Liver (tissue), 8 donors: ENCODE measurements at regions not wholly inside any gene's neighbourhood (a gene's known extent, or its start where the extent isn't known, plus 50 kb on each side); places are given as distances from the start of the nearest gene placed in this dataset.
A peak's percentile ranks its signal among the peaks of the same experiment; 100 is the strongest.

Experiments
- DNase-seq: peaks from one replicate; pipeline ENCODE4 v3.0.0-alpha.2; 2017; ENCODE audit warnings: low spot score
- H3K27ac ChIP-seq, 2 donors: one replicate each; pipeline ENCODE4 v1.7.0; 2013; ENCODE audit warnings: inconsistent platforms in 2 of 2, low read length in 2 of 2, control low read depth in 1 of 2, low read depth in 1 of 2, mild to moderate bottlenecking in 1 of 2
- H3K27me3 ChIP-seq, 4 donors: one replicate each; pipeline versions ENCODE4 v1.6.1 to v1.7.0; 2013; ENCODE audit warnings: low read length in 3 of 4, inconsistent platforms in 1 of 4, mild to moderate bottlenecking in 1 of 4, moderate library complexity in 1 of 4; ENCODE audit not compliant: control insufficient read depth in 4 of 4, insufficient read depth in 4 of 4
- H3K36me3 ChIP-seq, 4 donors: one replicate each; pipeline versions ENCODE4 v1.6.1 to v1.7.0; 2013; ENCODE audit warnings: low read length in 3 of 4, mild to moderate bottlenecking in 3 of 4, low read depth in 1 of 4, moderate library complexity in 1 of 4; ENCODE audit not compliant: control insufficient read depth in 4 of 4, insufficient read depth in 3 of 4
- H3K4me1 ChIP-seq, 4 donors: one replicate each; pipeline versions ENCODE4 v1.6.1 to v1.7.0; 2013; ENCODE audit warnings: low read length in 3 of 4, mild to moderate bottlenecking in 3 of 4, moderate library complexity in 1 of 4; ENCODE audit not compliant: control insufficient read depth in 4 of 4, insufficient read depth in 4 of 4
- H3K4me3 ChIP-seq, 3 donors: one replicate each; pipeline versions ENCODE4 v1.6.1 to v1.7.0; 2013; ENCODE audit warnings: low read length in 3 of 3, control low read depth in 1 of 3, low read depth in 1 of 3, mild to moderate bottlenecking in 1 of 3
- H3K9ac ChIP-seq, 2 donors: one replicate each; pipeline ENCODE4 v1.7.0; 2013; ENCODE audit warnings: low read length in 2 of 2, mild to moderate bottlenecking in 2 of 2, moderate library complexity in 2 of 2, control low read depth in 1 of 2, low read depth in 1 of 2
- H3K9me3 ChIP-seq, 4 donors: one replicate each; pipeline versions ENCODE4 v1.6.1 to v1.7.0; 2013; ENCODE audit warnings: low read length in 3 of 4; ENCODE audit not compliant: control insufficient read depth in 4 of 4
- EGR1 ChIP-seq, 2 donors: IDR thresholded peaks; 2 replicates each; pipeline ENCODE4 v1.6.1; 2016 to 2018; ENCODE audit warnings: antibody characterized with exemption in 2 of 2, low read depth in 2 of 2
- FOXA1 ChIP-seq: IDR thresholded peaks from 2 replicates; pipeline ENCODE4 v1.6.1; 2016; ENCODE audit warnings: antibody characterized with exemption
- FOXA2 ChIP-seq: IDR thresholded peaks from 2 replicates; pipeline ENCODE4 v1.6.1; 2016; ENCODE audit warnings: antibody characterized with exemption
- GABPA ChIP-seq, 2 donors: IDR thresholded peaks in 1 of 2; conservative IDR thresholded peaks in 1 of 2; 2 replicates each; pipeline ENCODE4 v1.6.1; 2016; ENCODE audit warnings: antibody characterized with exemption in 2 of 2, mild to moderate bottlenecking in 1 of 2, moderate library complexity in 1 of 2
- HNF4A ChIP-seq, 2 donors: conservative IDR thresholded peaks; 2 replicates each; pipeline ENCODE4 v1.6.1; 2016; ENCODE audit warnings: antibody characterized with exemption in 2 of 2, mild to moderate bottlenecking in 2 of 2
- JUND ChIP-seq, 2 donors: IDR thresholded peaks; 2 replicates each; pipeline ENCODE4 v1.6.1; 2016; ENCODE audit warnings: antibody characterized with exemption in 2 of 2
- NR2F2 ChIP-seq: IDR thresholded peaks from 2 replicates; pipeline ENCODE4 v1.6.1; 2016; ENCODE audit warnings: antibody characterized with exemption
- RAD21 ChIP-seq, 2 donors: IDR thresholded peaks; 2 replicates each; pipeline ENCODE4 v1.6.1; 2016; ENCODE audit warnings: antibody characterized with exemption in 2 of 2, mild to moderate bottlenecking in 2 of 2
- RXRA ChIP-seq, 2 donors: IDR thresholded peaks; 2 replicates each; pipeline ENCODE4 v1.6.1; 2017 to 2018; ENCODE audit warnings: antibody characterized with exemption in 2 of 2, mild to moderate bottlenecking in 1 of 2
- SP1 ChIP-seq: IDR thresholded peaks from 2 replicates; pipeline ENCODE4 v1.6.1; 2018; ENCODE audit warnings: antibody characterized with exemption, mild to moderate bottlenecking
- TAF1 ChIP-seq: conservative IDR thresholded peaks from 2 replicates; pipeline ENCODE4 v1.6.1; 2016; ENCODE audit warnings: antibody characterized with exemption, mild to moderate bottlenecking
- YY1 ChIP-seq: IDR thresholded peaks from 2 replicates; pipeline ENCODE4 v1.6.1; 2016; ENCODE audit warnings: antibody characterized with exemption, mild to moderate bottlenecking
- WGBS: extraction: QIAGEN DNeasy Blood & Tissue Kit; methylation state at CpG from one replicate; pipeline ENCODE4 v1.1.7; 2013; 5-methylcytosine and 5-hydroxymethylcytosine counted together
- TF ChIP-seq, protein P1 (sequence below): fragments of 150-350 bp; IDR thresholded peaks from 2 replicates; pipeline ENCODE4 v1.5.1; 2017; ENCODE audit warnings: improper control_type of control experiment, low read depth, low read length; ENCODE audit not compliant: missing input control
- TF ChIP-seq, protein P2 (sequence below): IDR thresholded peaks from 2 replicates; pipeline ENCODE4 v1.6.1; 2016; ENCODE audit warnings: antibody characterized with exemption
- TF ChIP-seq, protein P3 (sequence below): IDR thresholded peaks from 2 replicates; pipeline ENCODE4 v1.6.1; 2016; ENCODE audit warnings: antibody characterized with exemption, mild to moderate bottlenecking
- TF ChIP-seq, protein P4 (sequence below): IDR thresholded peaks from 2 replicates; pipeline ENCODE4 v1.6.1; 2016; ENCODE audit warnings: antibody characterized with exemption
- donor health status: healthy.
- donor health status: healthy.
- donor health status: healthy.
- donor health status: healthy.
- donor health status: healthy.

DNA sequence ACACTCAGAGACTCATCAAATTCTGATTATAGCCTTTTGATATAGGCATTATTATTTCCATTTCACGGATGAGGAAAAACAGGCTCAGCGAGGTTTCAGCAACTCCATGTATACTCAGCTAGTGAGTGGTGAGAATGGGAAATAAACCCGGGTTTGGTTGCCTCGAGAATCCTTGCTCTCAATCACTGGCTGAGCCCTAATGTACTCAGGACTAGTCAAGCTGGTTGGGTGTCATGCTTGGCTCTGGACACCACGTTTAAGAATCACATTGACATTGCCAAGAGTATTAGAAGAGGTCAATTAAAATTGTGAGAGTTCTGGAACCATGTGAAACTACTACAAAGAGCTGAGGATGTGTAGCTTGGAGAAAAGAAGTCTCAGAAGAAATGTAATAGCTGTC, 444.5 kb downstream of the MFSD1 start (continued):
- TF ChIP-seq, protein P1, sequence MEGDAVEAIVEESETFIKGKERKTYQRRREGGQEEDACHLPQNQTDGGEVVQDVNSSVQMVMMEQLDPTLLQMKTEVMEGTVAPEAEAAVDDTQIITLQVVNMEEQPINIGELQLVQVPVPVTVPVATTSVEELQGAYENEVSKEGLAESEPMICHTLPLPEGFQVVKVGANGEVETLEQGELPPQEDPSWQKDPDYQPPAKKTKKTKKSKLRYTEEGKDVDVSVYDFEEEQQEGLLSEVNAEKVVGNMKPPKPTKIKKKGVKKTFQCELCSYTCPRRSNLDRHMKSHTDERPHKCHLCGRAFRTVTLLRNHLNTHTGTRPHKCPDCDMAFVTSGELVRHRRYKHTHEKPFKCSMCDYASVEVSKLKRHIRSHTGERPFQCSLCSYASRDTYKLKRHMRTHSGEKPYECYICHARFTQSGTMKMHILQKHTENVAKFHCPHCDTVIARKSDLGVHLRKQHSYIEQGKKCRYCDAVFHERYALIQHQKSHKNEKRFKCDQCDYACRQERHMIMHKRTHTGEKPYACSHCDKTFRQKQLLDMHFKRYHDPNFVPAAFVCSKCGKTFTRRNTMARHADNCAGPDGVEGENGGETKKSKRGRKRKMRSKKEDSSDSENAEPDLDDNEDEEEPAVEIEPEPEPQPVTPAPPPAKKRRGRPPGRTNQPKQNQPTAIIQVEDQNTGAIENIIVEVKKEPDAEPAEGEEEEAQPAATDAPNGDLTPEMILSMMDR, result no peak
- TF ChIP-seq GABPA (IDR thresholded peaks at IDR 0.05 in 1 of 2, conservative IDR thresholded peaks at IDR 0.05 in 1 of 2), result no peak
- no peak for TF ChIP-seq FOXA1

DNA sequence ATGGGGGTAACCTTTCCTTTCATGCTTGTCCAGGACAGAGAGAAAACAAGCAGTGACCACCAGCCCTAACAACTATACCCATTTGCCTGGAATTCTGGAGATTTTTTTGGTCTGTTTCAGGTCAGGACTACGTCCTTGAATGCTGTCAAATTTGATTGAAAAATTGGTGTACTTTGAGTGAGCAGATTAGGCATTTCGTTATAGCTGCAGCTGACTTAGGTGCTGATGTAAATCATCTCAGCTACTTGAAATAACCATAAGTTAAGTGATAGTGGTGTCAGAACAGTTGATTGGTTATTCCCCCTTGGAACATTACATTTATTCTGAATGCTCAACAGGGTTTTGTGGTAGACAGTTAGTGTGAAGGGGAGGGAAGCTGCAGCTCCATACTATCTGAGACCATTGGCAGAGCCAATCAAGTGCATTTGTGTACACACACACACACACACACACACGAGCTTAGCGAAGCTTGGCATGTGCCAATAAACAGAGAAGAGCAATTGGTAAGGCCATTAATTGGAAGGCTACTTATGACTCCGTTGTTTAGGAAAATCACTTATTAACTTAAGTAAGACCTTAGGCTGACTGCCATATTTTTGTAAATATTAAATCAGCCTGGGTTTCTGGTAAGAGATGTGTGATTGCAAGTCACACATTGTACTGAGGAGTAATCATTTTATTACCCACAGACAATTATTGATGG, 447.8 kb downstream of the MFSD1 start:
- peak in 1 of 2 donors; percentile 36 for TF ChIP-seq RXRA (IDR thresholded peaks at IDR 0.05)
- TF ChIP-seq, protein P2, sequence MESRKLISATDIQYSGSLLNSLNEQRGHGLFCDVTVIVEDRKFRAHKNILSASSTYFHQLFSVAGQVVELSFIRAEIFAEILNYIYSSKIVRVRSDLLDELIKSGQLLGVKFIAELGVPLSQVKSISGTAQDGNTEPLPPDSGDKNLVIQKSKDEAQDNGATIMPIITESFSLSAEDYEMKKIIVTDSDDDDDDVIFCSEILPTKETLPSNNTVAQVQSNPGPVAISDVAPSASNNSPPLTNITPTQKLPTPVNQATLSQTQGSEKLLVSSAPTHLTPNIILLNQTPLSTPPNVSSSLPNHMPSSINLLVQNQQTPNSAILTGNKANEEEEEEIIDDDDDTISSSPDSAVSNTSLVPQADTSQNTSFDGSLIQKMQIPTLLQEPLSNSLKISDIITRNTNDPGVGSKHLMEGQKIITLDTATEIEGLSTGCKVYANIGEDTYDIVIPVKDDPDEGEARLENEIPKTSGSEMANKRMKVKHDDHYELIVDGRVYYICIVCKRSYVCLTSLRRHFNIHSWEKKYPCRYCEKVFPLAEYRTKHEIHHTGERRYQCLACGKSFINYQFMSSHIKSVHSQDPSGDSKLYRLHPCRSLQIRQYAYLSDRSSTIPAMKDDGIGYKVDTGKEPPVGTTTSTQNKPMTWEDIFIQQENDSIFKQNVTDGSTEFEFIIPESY, result no peak
- TF ChIP-seq, protein P3, sequence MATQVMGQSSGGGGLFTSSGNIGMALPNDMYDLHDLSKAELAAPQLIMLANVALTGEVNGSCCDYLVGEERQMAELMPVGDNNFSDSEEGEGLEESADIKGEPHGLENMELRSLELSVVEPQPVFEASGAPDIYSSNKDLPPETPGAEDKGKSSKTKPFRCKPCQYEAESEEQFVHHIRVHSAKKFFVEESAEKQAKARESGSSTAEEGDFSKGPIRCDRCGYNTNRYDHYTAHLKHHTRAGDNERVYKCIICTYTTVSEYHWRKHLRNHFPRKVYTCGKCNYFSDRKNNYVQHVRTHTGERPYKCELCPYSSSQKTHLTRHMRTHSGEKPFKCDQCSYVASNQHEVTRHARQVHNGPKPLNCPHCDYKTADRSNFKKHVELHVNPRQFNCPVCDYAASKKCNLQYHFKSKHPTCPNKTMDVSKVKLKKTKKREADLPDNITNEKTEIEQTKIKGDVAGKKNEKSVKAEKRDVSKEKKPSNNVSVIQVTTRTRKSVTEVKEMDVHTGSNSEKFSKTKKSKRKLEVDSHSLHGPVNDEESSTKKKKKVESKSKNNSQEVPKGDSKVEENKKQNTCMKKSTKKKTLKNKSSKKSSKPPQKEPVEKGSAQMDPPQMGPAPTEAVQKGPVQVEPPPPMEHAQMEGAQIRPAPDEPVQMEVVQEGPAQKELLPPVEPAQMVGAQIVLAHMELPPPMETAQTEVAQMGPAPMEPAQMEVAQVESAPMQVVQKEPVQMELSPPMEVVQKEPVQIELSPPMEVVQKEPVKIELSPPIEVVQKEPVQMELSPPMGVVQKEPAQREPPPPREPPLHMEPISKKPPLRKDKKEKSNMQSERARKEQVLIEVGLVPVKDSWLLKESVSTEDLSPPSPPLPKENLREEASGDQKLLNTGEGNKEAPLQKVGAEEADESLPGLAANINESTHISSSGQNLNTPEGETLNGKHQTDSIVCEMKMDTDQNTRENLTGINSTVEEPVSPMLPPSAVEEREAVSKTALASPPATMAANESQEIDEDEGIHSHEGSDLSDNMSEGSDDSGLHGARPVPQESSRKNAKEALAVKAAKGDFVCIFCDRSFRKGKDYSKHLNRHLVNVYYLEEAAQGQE, result no peak
- TF ChIP-seq SP1, result no peak
- peak; percentile 6 to 25 for TF ChIP-seq RAD21 (IDR thresholded peaks at IDR 0.05)
- TF ChIP-seq NR2F2, result no peak
- peak; percentile 62 for TF ChIP-seq FOXA2
- TF ChIP-seq TAF1, result no peak
- TF ChIP-seq HNF4A (conservative IDR thresholded peaks at IDR 0.05), result peak; percentile 7 to 16
- no peak overlapping the region for H3K27ac ChIP-seq
- 52% methylated on average over 5 of the region's 5 CpGs for WGBS
- H3K9me3 ChIP-seq, result no peaks in the 10 kb centered on the region
- H3K27me3 ChIP-seq, result no peaks in the 10 kb centered on the region
- no peaks in the 10 kb centered on the region for H3K36me3 ChIP-seq
- H3K9ac ChIP-seq, result no peak overlapping the region
- H3K4me1 ChIP-seq, result peaks cover 0 to 7% (median 0%) of the 10 kb centered on the region in 4 donors
- no peak overlapping the region for H3K4me3 ChIP-seq
- no peak for DNase-seq

DNA sequence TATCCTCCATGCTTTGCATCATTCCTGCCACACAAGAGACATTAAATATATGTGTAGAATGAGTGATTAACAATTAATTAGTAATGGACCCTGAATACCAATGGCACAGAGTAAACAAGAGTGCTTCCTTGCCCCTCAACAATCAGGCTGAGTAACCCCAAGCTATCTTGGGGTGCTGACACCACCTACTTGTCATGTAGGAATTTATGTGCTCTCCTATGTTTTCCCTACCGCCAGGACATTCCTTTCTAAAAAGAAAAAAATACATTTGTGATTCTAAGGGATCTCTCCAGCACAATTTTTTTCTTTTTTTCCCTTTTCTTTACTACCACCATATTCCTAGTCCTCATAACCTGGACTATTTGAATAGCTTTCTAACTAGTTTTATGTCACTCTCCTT, 449.1 kb downstream of the MFSD1 start:
- TF ChIP-seq FOXA1 (no peak), YY1 (no peak), RXRA (IDR thresholded peaks at IDR 0.05) (no peak), EGR1 (IDR thresholded peaks at IDR 0.05; ENCODE audit: low read depth in 2 of 2) (no peak), TAF1 (no peak), RAD21 (IDR thresholded peaks at IDR 0.05) (no peak), JUND (IDR thresholded peaks at IDR 0.05) (no peak), HNF4A (conservative IDR thresholded peaks at IDR 0.05) (no peak)
- TF ChIP-seq, protein P1, result no peak
- TF ChIP-seq, protein P4, sequence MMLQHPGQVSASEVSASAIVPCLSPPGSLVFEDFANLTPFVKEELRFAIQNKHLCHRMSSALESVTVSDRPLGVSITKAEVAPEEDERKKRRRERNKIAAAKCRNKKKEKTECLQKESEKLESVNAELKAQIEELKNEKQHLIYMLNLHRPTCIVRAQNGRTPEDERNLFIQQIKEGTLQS, result no peak
- no peaks in the 10 kb centered on the region for H3K9me3 ChIP-seq
- no peak overlapping the region for H3K27ac ChIP-seq
- H3K36me3 ChIP-seq, result no peaks in the 10 kb centered on the region
- no peak overlapping the region for H3K4me3 ChIP-seq
- DNase-seq, result no peak
- H3K27me3 ChIP-seq, result no peaks in the 10 kb centered on the region
- WGBS, result 88% methylated on average over 1 of the region's 1 CpG
- no peak overlapping the region for H3K9ac ChIP-seq
- peaks cover 0 to 7% (median 0%) of the 10 kb centered on the region in 4 donors for H3K4me1 ChIP-seq
